Endothelial cell of umbilical vein (primary cell): ENCODE measurements at regions not wholly inside any gene's neighbourhood (a gene's known extent, or its start where the extent isn't known, plus 50 kb on each side); places are given as distances from the start of the nearest gene placed in this dataset.

Source experiments
- EZH2 ChIP-seq: IDR thresholded peaks from 2 replicates; pipeline ENCODE4 v1.6.1; 2012; ENCODE audit warnings: borderline replicate concordance, low read depth, mild to moderate bottlenecking, moderate library complexity, low read length, inconsistent platforms; ENCODE audit not compliant: severe bottlenecking
- FOS ChIP-seq: IDR thresholded peaks from 2 replicates; pipeline ENCODE4 v1.6.1; 2011; ENCODE audit warnings: mild to moderate bottlenecking, low read length, moderate library complexity, borderline replicate concordance; ENCODE audit not compliant: insufficient read depth
- GATA2 ChIP-seq: IDR thresholded peaks from 2 replicates; pipeline ENCODE4 v1.7.0; 2011; ENCODE audit warnings: low read depth, mild to moderate bottlenecking, moderate library complexity, mixed read lengths, low read length; ENCODE audit not compliant: insufficient read length, insufficient read depth
- JUN ChIP-seq: IDR thresholded peaks from 2 replicates; pipeline ENCODE4 v1.6.1; 2011; ENCODE audit warnings: borderline replicate concordance, low read depth; ENCODE audit not compliant: insufficient read length, insufficient read depth
- MYC ChIP-seq: IDR thresholded peaks from one replicate; pipeline ENCODE4 v1.6.1; 2011; ENCODE audit warnings: mild to moderate bottlenecking, low read depth, low read length
- POLR2A ChIP-seq: IDR thresholded peaks from 2 replicates; pipeline ENCODE4 v1.6.1; 2012; ENCODE audit warnings: low read depth, mild to moderate bottlenecking, control low read depth, low read length
- POLR2AphosphoS5 ChIP-seq: IDR thresholded peaks from 2 replicates; pipeline ENCODE4 v1.6.1; 2012; ENCODE audit warnings: low read depth, mild to moderate bottlenecking, control low read depth, low read length, moderate library complexity; ENCODE audit not compliant: insufficient read depth
- TF ChIP-seq, protein P1 (sequence below), 2 donors: IDR thresholded peaks; 1 replicate in 1 of 2; 2 replicates in 1 of 2; pipeline ENCODE4 v1.5.1; 2011; ENCODE audit warnings: low read length in 2 of 2, mild to moderate bottlenecking in 2 of 2, moderate library complexity in 2 of 2, control low read depth in 1 of 2, inconsistent platforms in 1 of 2, low read depth in 1 of 2; ENCODE audit not compliant: insufficient read depth in 1 of 2; ENCODE audit errors: extremely low read depth in 1 of 2
- TF ChIP-seq, protein P2 (sequence below): IDR thresholded peaks from 2 replicates; pipeline ENCODE4 v1.6.1; 2011; ENCODE audit not compliant: insufficient read depth, insufficient read length

DNA sequence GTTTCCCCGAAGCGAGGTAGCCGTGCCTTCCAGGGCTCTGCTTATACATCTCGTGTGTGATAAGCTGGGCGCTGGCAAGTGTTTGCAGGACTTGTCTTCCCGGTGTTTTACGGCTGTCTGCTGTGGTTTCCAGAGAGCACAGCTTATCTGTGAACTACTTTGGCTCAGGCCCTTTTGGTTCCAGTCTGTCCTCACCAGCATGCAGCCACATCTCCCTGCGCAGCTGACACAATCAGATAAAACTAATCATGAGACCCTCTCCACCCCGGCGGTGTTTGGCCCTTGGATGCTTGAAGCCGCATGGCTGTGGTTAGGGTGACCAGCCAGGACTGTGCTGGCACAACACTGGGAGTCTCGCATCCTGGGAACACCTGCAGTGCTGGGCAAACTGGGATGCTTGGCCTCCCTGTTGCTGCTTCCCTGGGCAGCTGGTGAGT, 241.8 kb upstream of the FOXQ1 start:
- TF ChIP-seq, protein P1, sequence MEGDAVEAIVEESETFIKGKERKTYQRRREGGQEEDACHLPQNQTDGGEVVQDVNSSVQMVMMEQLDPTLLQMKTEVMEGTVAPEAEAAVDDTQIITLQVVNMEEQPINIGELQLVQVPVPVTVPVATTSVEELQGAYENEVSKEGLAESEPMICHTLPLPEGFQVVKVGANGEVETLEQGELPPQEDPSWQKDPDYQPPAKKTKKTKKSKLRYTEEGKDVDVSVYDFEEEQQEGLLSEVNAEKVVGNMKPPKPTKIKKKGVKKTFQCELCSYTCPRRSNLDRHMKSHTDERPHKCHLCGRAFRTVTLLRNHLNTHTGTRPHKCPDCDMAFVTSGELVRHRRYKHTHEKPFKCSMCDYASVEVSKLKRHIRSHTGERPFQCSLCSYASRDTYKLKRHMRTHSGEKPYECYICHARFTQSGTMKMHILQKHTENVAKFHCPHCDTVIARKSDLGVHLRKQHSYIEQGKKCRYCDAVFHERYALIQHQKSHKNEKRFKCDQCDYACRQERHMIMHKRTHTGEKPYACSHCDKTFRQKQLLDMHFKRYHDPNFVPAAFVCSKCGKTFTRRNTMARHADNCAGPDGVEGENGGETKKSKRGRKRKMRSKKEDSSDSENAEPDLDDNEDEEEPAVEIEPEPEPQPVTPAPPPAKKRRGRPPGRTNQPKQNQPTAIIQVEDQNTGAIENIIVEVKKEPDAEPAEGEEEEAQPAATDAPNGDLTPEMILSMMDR (IDR thresholded peaks at IDR 0.05; ENCODE audit: extremely low read depth in 1 of 2, insufficient read depth in 1 of 2, low read depth in 1 of 2, low read length in 2 of 2), result no peak
- TF ChIP-seq POLR2AphosphoS5 (no peak), POLR2A (no peak), EZH2 (no peak), FOS (no peak), MYC (no peak), JUN (no peak), GATA2 (no peak)
- TF ChIP-seq, protein P2, sequence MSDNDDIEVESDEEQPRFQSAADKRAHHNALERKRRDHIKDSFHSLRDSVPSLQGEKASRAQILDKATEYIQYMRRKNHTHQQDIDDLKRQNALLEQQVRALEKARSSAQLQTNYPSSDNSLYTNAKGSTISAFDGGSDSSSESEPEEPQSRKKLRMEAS, result no peak
